PC-9 (cell line): ENCODE measurements at regions not wholly inside any gene's neighbourhood (a gene's known extent, or its start where the extent isn't known, plus 50 kb on each side); places are given as distances from the start of the nearest gene placed in this dataset.

ENCODE experiments used
- BruUV-seq: library from RNA; stranded (reverse); fragments of 400-500 nt; replicated peaks from 2 replicates; lab custom pipeline; 2021; lab: Mats Ljungman, UMichigan
- CTCF ChIA-PET: fragments of 300-600 bp; sonication (Branson Sonifier 250); formaldehyde crosslinking; loops from one replicate; lab custom pipeline; 2022; ENCODE audit warnings: antibody characterized with exemption; lab: Charles Lee
- POLR2A ChIA-PET: fragments of 300-600 bp; sonication (Branson Sonifier 250); formaldehyde crosslinking; loops from one replicate; lab custom pipeline; 2022; ENCODE audit warnings: antibody characterized with exemption; ENCODE audit not compliant: unreplicated experiment; lab: Charles Lee
- DNase-seq, 2 experiments: peaks; one replicate each; pipeline versions ENCODE4 v3.0.0 to v3.0.0-alpha.2; 2015 to 2022; ENCODE audit warnings: mixed read lengths in 1 of 2
- H2AFZ ChIP-seq: fragments of 200-600 bp; sonication (generic); 2 replicates; pipeline ENCODE4 v1.8.1; 2017; ENCODE audit warnings: antibody characterized with exemption
- H3F3A ChIP-seq: fragments of 200-600 bp; sonication (generic); 2 replicates; pipeline ENCODE4 v1.8.1; 2017; ENCODE audit warnings: antibody characterized with exemption, mild to moderate bottlenecking, low read depth; ENCODE audit not compliant: insufficient read depth
- H3K27ac ChIP-seq: fragments of 200-600 bp; sonication (generic); 2 replicates; pipeline ENCODE4 v1.6.1; 2016; ENCODE audit warnings: mixed run types
- H3K27me3 ChIP-seq: fragments of 200-600 bp; sonication (generic); 2 replicates; pipeline ENCODE4 v1.6.1; 2016; ENCODE audit warnings: low read depth, mixed run types; ENCODE audit not compliant: insufficient read depth
- H3K36me3 ChIP-seq: fragments of 200-600 bp; sonication (generic); 2 replicates; pipeline ENCODE4 v1.6.1; 2016; ENCODE audit warnings: low read depth, mixed run types
- H3K4me1 ChIP-seq: fragments of 200-600 bp; sonication (generic); replicated peaks from 2 replicates; pipeline ENCODE4 v1.6.1; 2016; ENCODE audit warnings: mixed run types; ENCODE audit not compliant: insufficient read depth
- H3K4me2 ChIP-seq: fragments of 200-600 bp; sonication (generic); 2 replicates; pipeline ENCODE4 v1.6.1; 2017; ENCODE audit warnings: mixed run types
- H3K4me3 ChIP-seq: fragments of 200-600 bp; sonication (generic); 2 replicates; pipeline ENCODE4 v1.6.1; 2016; ENCODE audit warnings: mixed run types
- H3K79me2 ChIP-seq: fragments of 200-600 bp; sonication (generic); 2 replicates; pipeline ENCODE4 v1.6.1; 2017; ENCODE audit warnings: low read depth, mixed run types
- H3K9me2 ChIP-seq: fragments of 200-600 bp; sonication (generic); 2 replicates; pipeline ENCODE4 v1.8.1; 2017; ENCODE audit warnings: mild to moderate bottlenecking; ENCODE audit not compliant: insufficient read depth
- H3K9me3 ChIP-seq: fragments of 200-600 bp; sonication (generic); 2 replicates; pipeline ENCODE4 v1.8.1; 2016; ENCODE audit warnings: low read depth; ENCODE audit not compliant: insufficient read depth
- H4K20me1 ChIP-seq: fragments of 200-600 bp; sonication (generic); 2 replicates; pipeline ENCODE4 v1.8.1; 2017; ENCODE audit not compliant: insufficient read depth
- EZH2 ChIP-seq: fragments of 200-600 bp; sonication (generic); IDR thresholded peaks from 2 replicates; pipeline ENCODE4 v1.8.0; 2017; ENCODE audit warnings: antibody characterized with exemption, low read depth
- intact Hi-C: fragments of 100-400 bp; cut with micrococcal nuclease; formaldehyde crosslinking; loops from one replicate; pipeline ENCODE4 v1.10.0; 2022; ENCODE audit not compliant: unreplicated experiment
- TF ChIP-seq, protein P1 (sequence below): fragments of 200-600 bp; sonication (generic); conservative IDR thresholded peaks from 2 replicates; pipeline ENCODE4 v1.6.1; 2017; ENCODE audit warnings: mixed run types, antibody characterized with exemption, mild to moderate bottlenecking, moderate library complexity

GRCh38 chr10:130607366-130607765 is 471.2 kb downstream of the GLRX3 start:
- ChIA-PET CTCF (no interaction called here), POLR2A (no interaction called here)
- no peak for DNase-seq
- Histone ChIP-seq H3K36me3 (no peaks in the 10 kb centered on the region), H3K9me3 (no peaks in the 10 kb centered on the region), H4K20me1 (no peaks in the 10 kb centered on the region), H3K27ac (no peak overlapping the region), H3K27me3 (no peaks in the 10 kb centered on the region), H3K4me3 (no peak overlapping the region), H3K79me2 (no peaks in the 10 kb centered on the region), H3K4me1 (no peaks in the 10 kb centered on the region), H3K9me2 (no peaks in the 10 kb centered on the region), H3F3A (no peaks in the 10 kb centered on the region), H3K4me2 (no peak overlapping the region), H2AFZ (no peak overlapping the region)
- no peak for TF ChIP-seq EZH2
- TF ChIP-seq, protein P1, sequence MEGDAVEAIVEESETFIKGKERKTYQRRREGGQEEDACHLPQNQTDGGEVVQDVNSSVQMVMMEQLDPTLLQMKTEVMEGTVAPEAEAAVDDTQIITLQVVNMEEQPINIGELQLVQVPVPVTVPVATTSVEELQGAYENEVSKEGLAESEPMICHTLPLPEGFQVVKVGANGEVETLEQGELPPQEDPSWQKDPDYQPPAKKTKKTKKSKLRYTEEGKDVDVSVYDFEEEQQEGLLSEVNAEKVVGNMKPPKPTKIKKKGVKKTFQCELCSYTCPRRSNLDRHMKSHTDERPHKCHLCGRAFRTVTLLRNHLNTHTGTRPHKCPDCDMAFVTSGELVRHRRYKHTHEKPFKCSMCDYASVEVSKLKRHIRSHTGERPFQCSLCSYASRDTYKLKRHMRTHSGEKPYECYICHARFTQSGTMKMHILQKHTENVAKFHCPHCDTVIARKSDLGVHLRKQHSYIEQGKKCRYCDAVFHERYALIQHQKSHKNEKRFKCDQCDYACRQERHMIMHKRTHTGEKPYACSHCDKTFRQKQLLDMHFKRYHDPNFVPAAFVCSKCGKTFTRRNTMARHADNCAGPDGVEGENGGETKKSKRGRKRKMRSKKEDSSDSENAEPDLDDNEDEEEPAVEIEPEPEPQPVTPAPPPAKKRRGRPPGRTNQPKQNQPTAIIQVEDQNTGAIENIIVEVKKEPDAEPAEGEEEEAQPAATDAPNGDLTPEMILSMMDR = no peak
- intact Hi-C loops = no loop called here
- no TSS peak for BruUV-seq

- POLR2A ChIA-PET = no interaction called here
- no TSS peak for BruUV-seq
Measured at GRCh38 chr10:130611239-130611638, 475.0 kb downstream of the GLRX3 start.

DNA sequence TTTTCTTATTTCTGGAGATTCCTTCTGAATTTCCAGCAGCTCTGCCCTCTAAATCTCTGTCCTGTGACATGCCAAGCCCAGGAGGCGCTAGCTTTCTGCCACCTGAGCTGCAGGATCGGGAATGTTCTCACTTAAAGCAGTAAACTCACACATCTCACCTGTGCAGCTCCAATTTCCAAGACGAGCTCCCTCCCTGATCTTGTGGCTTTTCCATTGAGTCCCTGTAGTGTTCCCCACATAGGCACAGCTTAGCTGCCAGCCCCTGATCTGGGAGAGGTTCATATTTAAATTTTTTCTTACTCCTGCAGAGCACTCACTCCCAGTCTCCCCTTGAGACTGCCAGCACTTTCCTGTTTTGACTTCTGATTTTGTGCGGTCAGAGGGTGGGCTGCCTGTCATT is 479.3 kb downstream of the GLRX3 start:
- no peak overlapping the region for H3K27ac ChIP-seq
- TF ChIP-seq, protein P1 = no peak

More at GRCh38 chr10:130611239-130611638, 475.0 kb downstream of the GLRX3 start:
- Histone ChIP-seq H3K36me3 (no peaks in the 10 kb centered on the region), H3K4me3 (no peak overlapping the region), H3K27ac (no peak overlapping the region), H4K20me1 (no peaks in the 10 kb centered on the region), H3F3A (no peaks in the 10 kb centered on the region), H2AFZ (no peak overlapping the region), H3K27me3 (no peaks in the 10 kb centered on the region), H3K9me2 (no peaks in the 10 kb centered on the region), H3K79me2 (no peaks in the 10 kb centered on the region), H3K9me3 (no peaks in the 10 kb centered on the region), H3K4me2 (no peak overlapping the region), H3K4me1 (no peaks in the 10 kb centered on the region)
- TF ChIP-seq, protein P1 = no peak
- no peak for TF ChIP-seq EZH2
- CTCF ChIA-PET = no interaction called here
- intact Hi-C loops = no loop called here
- no peak for DNase-seq

More for the DNA sequence above, 479.3 kb downstream of the GLRX3 start:
- Histone ChIP-seq H3K9me3 (no peaks in the 10 kb centered on the region), H3K9me2 (no peaks in the 10 kb centered on the region), H3K27me3 (no peaks in the 10 kb centered on the region), H3F3A (no peaks in the 10 kb centered on the region), H2AFZ (no peak overlapping the region), H3K4me1 (no peaks in the 10 kb centered on the region), H3K36me3 (no peaks in the 10 kb centered on the region), H3K4me3 (no peak overlapping the region), H3K4me2 (no peak overlapping the region), H4K20me1 (no peaks in the 10 kb centered on the region), H3K79me2 (no peaks in the 10 kb centered on the region)
- no TSS peak for BruUV-seq
- intact Hi-C loops = no loop called here
- no peak for DNase-seq
- ChIA-PET CTCF (no interaction called here), POLR2A (no interaction called here)
